ENCODE measurements at regions not wholly inside any gene's neighbourhood (a gene's known extent, or its start where the extent isn't known, plus 50 kb on each side); places are given as distances from the start of the nearest gene placed in this dataset.

DNA sequence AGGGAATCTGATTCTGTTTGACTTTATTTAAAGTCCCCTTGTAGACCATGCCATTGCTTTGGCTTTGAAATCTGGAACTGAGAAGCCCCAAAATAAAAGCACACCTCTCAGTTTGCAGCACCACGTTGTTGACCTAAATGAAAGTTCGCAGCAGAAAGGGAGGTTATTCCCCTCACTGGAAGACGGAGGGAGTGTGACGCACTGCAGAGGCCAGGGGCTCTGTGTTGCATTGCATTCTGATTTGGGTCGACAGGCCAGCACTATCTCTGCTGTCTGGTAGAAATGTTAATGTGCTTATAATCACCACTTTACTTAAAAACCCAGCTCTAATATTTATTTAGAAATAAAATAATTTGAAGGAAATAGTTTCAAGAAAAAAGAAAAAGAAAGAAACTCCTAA, 675.2 kb upstream of the NR5A2 start:
- in situ Hi-C loops (cut with HindIII; ENCODE audit: low sequenced_read_pairs), result no loop called here
- TF ChIP-seq, protein P1, sequence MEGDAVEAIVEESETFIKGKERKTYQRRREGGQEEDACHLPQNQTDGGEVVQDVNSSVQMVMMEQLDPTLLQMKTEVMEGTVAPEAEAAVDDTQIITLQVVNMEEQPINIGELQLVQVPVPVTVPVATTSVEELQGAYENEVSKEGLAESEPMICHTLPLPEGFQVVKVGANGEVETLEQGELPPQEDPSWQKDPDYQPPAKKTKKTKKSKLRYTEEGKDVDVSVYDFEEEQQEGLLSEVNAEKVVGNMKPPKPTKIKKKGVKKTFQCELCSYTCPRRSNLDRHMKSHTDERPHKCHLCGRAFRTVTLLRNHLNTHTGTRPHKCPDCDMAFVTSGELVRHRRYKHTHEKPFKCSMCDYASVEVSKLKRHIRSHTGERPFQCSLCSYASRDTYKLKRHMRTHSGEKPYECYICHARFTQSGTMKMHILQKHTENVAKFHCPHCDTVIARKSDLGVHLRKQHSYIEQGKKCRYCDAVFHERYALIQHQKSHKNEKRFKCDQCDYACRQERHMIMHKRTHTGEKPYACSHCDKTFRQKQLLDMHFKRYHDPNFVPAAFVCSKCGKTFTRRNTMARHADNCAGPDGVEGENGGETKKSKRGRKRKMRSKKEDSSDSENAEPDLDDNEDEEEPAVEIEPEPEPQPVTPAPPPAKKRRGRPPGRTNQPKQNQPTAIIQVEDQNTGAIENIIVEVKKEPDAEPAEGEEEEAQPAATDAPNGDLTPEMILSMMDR (IDR thresholded peaks at IDR 0.05; ENCODE audit: low read depth, low read length, missing control alignments), result no peak
- no peak for DNase-seq (ENCODE audit: low read depth)
- no peak overlapping the region for H3K4me3 ChIP-seq (ENCODE audit: low read depth, low read length)

DNA sequence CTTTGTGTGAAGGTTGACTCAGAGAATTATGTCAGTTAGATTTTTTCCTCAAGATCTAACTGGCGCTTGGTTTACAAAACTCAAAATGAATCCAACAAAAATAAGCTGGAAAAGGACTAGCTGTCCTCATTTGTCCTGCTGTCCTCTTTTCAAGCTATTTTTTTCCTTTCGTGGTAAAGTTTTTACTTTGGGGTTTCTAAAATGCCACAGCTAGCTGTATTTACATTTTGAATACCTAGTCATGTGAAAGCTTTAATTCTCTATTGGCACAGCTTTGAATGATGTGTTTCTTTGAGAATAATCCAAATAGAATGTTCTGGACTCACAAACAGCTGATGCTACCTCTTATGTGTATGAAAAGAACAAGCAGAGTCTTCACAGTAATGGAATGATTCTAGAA, 673.6 kb upstream of the NR5A2 start:
- in situ Hi-C loops (cut with HindIII; ENCODE audit: low sequenced_read_pairs), result no loop called here
- TF ChIP-seq, protein P1 (IDR thresholded peaks at IDR 0.05; ENCODE audit: low read depth, low read length, missing control alignments), result no peak
- no peak overlapping the region for H3K4me3 ChIP-seq (ENCODE audit: low read depth, low read length)
- peak; percentile 58 for DNase-seq (ENCODE audit: low read depth)

DNA sequence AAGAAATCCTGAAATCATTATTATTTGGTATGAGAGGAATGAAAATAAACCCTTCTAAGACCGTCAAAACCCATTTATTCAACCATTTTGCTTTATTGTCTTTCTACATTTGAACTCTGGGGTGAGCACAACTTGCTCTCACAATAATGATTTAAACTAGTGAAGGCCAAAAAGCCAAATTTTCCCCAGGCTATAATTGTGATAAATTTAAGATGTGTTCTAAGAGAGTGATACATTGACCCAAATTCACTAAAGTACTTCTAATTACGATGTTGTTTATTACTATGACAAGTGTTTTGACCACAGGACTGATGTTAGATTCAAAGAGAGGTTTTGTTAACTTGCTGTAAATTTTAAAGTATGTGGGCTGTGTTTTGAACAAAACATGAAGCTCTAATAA, 670.9 kb upstream of the NR5A2 start:
- TF ChIP-seq, protein P1 (IDR thresholded peaks at IDR 0.05; ENCODE audit: low read depth, low read length, missing control alignments), result no peak
- no peak for DNase-seq (ENCODE audit: low read depth)
- H3K4me3 ChIP-seq (ENCODE audit: low read depth, low read length), result no peak overlapping the region
- in situ Hi-C loops (cut with HindIII; ENCODE audit: low sequenced_read_pairs), result no loop called here

DNA sequence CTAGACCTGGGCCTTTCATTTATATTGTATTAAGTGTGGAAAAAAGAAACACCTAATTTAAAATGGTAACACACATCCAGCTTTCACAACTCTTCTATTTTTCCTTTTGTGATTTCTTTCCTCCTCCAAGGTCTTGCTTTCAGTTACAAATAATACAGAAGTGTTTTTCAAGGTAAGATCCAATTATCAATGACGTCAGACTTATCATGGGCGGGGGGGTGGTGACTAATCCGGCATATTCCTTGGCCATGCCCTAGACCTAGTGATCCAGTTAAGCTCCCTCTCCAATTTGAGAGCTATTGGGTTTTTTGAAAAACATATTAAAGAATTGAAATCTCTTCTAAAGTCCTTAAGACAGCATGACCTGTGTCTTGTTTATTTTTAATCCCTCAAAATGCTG, 669.9 kb upstream of the NR5A2 start:
- TF ChIP-seq, protein P1 (IDR thresholded peaks at IDR 0.05; ENCODE audit: low read depth, low read length, missing control alignments), result no peak
- DNase-seq (ENCODE audit: low read depth), result no peak
- in situ Hi-C loops (cut with HindIII; ENCODE audit: low sequenced_read_pairs), result no loop called here
- H3K4me3 ChIP-seq (ENCODE audit: low read depth, low read length), result no peak overlapping the region

DNA sequence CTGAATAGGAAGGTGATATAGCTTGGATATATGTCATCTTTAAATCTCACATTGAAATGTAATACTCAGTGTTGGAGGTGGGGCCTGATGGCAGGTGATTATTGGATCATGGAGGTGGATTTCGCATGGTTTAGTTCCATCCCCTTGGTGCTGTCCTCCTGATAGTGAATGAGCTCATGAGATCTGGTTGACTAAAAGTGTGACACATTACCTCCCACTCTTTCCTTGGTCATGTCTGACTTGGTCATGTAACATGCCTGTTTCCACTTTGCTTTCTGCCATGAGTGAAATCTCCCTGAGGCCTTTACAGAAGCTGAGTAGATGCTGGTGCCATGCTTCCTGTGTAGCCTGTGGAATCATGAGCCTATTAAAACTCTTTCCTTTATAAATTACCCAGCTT, 664.5 kb upstream of the NR5A2 start:
- in situ Hi-C loops (cut with HindIII; ENCODE audit: low sequenced_read_pairs), result no loop called here
- TF ChIP-seq, protein P1 (IDR thresholded peaks at IDR 0.05; ENCODE audit: low read depth, low read length, missing control alignments), result no peak
- no peak overlapping the region for H3K4me3 ChIP-seq (ENCODE audit: low read depth, low read length)
- DNase-seq (ENCODE audit: low read depth), result no peak

DNA sequence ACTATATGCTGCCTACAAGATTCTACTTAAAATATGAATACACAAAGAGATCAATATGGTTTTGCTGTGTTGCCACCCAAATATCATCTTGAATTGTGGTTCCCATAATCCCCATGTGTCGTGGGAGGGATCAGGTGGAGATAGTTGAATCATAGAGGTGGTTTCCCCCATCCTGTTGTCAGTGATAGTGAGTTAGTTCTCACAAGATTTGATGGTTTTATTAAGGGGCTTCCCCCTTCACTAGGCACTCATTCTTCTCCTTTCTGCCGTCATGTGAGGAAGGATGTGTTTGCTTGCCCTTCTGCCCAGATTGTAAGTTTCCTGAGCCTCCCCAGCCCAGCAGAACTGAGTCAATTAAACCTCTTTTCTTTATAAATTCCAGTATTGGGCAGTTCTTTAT, 654.4 kb upstream of the NR5A2 start:
- TF ChIP-seq, protein P1 (IDR thresholded peaks at IDR 0.05; ENCODE audit: low read depth, low read length, missing control alignments), result no peak
- in situ Hi-C loops (cut with HindIII; ENCODE audit: low sequenced_read_pairs), result no loop called here
- DNase-seq (ENCODE audit: low read depth), result no peak
- H3K4me3 ChIP-seq (ENCODE audit: low read depth, low read length), result no peak overlapping the region

DNA sequence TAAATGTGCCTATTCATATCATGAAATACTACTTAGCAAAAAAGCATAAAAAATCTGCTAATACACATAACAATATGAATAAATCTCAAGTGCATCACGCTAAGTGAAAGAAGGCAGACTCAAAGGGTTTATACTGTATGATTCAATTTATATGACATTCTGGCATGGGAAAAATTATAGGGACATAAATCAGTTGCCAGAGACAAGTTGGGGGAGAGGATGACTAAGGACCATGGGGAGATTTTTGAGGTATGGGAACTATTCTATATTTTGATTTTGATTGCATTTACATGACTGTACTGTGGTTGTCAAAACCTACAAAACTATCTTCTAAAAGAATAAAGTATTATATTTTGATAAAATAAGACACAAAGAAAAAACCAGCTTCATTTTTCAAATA, 650.3 kb upstream of the NR5A2 start:
- in situ Hi-C loops (cut with HindIII; ENCODE audit: low sequenced_read_pairs), result no loop called here
- DNase-seq (ENCODE audit: low read depth), result no peak
- TF ChIP-seq, protein P1 (IDR thresholded peaks at IDR 0.05; ENCODE audit: low read depth, low read length, missing control alignments), result no peak
- H3K4me3 ChIP-seq (ENCODE audit: low read depth, low read length), result no peak overlapping the region
